HPDE6-E6E7 (cell line): ENCODE measurements at regions not wholly inside any gene's neighbourhood (a gene's known extent, or its start where the extent isn't known, plus 50 kb on each side); places are given as distances from the start of the nearest gene placed in this dataset.

ENCODE experiments used
- DNase-seq: peaks from one replicate; pipeline ENCODE4 v3.0.0; 2011; ENCODE audit warnings: missing footprints; ENCODE audit errors: extremely low spot score

- no peak for DNase-seq
These were observed 186.8 kb downstream of the ZEB2 start for GRCh38 chr2:144333143-144333555.

- DNase-seq: peak; percentile 79
These were observed 187.4 kb downstream of the ZEB2 start for GRCh38 chr2:144332356-144333142.

GRCh38 chr2:144331674-144332355 lies 188.1 kb downstream of the ZEB2 start:
- no peak for DNase-seq

- DNase-seq: no peak
These were observed 188.8 kb downstream of the ZEB2 start for GRCh38 chr2:144330951-144331673.

GRCh38 chr2:144329472-144329871 lies 190.4 kb downstream of the ZEB2 start:
- DNase-seq: no peak

GRCh38 chr2:144328938-144329337 lies 191.0 kb downstream of the ZEB2 start:
- DNase-seq: no peak

GRCh38 chr2:144326825-144327224 lies 193.1 kb downstream of the ZEB2 start:
- DNase-seq: no peak

GRCh38 chr2:144325086-144325485 lies 194.8 kb downstream of the ZEB2 start:
- DNase-seq: no peak

GRCh38 chr2:144324446-144325045 lies 195.4 kb downstream of the ZEB2 start:
- no peak for DNase-seq

- DNase-seq: no peak
These were observed 196.0 kb downstream of the ZEB2 start for GRCh38 chr2:144323946-144324345.

- DNase-seq: no peak
These were observed 197.5 kb downstream of the ZEB2 start for GRCh38 chr2:144322379-144322778.

- peak; percentile 36 for DNase-seq
These were observed 199.4 kb downstream of the ZEB2 start for GRCh38 chr2:144320491-144320890.

- DNase-seq: no peak
These were observed 202.7 kb downstream of the ZEB2 start for GRCh38 chr2:144317071-144317738.

- DNase-seq: no peak
These were observed 208.9 kb downstream of the ZEB2 start for GRCh38 chr2:144310889-144311608.

- no peak for DNase-seq
These were observed 209.4 kb downstream of the ZEB2 start for GRCh38 chr2:144310484-144310883.

GRCh38 chr2:144307711-144308110 lies 212.2 kb downstream of the ZEB2 start:
- DNase-seq: no peak

- DNase-seq: no peak
These were observed 215.7 kb downstream of the ZEB2 start for GRCh38 chr2:144304202-144304601.

- no peak for DNase-seq
These were observed 219.3 kb downstream of the ZEB2 start for GRCh38 chr2:144300632-144301031.

GRCh38 chr2:144290276-144290675 lies 229.6 kb downstream of the ZEB2 start:
- no peak for DNase-seq

GRCh38 chr2:144288438-144288837 lies 231.5 kb downstream of the ZEB2 start:
- no peak for DNase-seq

- DNase-seq: no peak
These were observed 234.6 kb downstream of the ZEB2 start for GRCh38 chr2:144285324-144285723.
